ENCODE measurements at regions not wholly inside any gene's neighbourhood (a gene's known extent, or its start where the extent isn't known, plus 50 kb on each side); places are given as distances from the start of the nearest gene placed in this dataset.

DNA sequence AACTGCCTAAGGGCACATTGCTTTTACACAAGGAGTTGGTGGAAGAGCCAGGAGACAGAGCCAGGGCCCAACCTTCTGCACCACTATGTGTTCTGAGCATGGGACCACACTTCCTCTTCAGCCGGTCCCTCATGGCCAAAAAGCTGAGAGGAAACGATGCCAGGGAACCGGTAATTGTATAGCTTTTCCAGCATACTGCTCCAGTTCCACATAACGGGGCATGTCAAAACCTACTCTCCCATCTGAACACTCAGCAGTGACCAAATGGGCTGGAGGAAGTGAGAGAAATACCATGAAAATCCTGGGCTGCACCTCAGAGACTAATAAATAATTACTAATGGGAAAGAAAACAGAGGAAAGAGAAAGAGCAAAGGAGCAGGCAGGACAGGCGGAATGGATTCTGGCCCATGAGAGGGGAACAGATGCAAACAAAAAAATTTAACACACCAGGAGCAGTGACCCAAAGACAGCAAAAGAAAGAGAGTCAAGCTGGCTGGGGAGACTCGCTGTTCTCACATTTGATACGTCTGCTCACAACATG lies 52.0 kb upstream of the BMP2 start:
- in situ Hi-C loops (cut with MboI; ENCODE audit: low pct_unique_long_range_greater_than_20kb, low sequenced_read_pairs, unreplicated experiment) = no loop called here
- DNase-seq (ENCODE audit: low spot score) = no peak
- TF ChIP-seq, protein P1, sequence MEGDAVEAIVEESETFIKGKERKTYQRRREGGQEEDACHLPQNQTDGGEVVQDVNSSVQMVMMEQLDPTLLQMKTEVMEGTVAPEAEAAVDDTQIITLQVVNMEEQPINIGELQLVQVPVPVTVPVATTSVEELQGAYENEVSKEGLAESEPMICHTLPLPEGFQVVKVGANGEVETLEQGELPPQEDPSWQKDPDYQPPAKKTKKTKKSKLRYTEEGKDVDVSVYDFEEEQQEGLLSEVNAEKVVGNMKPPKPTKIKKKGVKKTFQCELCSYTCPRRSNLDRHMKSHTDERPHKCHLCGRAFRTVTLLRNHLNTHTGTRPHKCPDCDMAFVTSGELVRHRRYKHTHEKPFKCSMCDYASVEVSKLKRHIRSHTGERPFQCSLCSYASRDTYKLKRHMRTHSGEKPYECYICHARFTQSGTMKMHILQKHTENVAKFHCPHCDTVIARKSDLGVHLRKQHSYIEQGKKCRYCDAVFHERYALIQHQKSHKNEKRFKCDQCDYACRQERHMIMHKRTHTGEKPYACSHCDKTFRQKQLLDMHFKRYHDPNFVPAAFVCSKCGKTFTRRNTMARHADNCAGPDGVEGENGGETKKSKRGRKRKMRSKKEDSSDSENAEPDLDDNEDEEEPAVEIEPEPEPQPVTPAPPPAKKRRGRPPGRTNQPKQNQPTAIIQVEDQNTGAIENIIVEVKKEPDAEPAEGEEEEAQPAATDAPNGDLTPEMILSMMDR (IDR thresholded peaks at IDR 0.05; ENCODE audit: extremely low read depth, insufficient read depth, missing control alignments) = no peak

DNA sequence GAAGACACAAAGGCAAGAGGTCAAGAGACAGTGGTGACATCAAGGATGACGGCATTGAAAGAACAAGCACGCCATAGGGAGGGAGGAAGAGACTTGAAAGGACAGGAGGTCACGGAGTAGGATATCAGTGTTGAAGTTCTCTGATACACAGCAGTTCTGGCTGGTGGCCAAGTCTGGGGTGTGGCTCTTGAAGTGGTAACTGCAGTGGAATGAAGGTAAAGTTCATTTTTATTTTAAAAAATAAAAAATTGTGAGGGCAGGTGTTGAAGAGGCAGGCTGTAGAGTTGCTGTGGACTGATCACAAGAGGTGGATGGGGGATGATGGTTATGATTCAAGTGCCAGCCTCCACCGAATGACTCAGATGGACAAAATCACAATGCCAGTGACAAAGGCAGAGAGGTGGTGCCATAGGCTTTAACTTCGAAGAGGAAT lies 53.2 kb upstream of the BMP2 start:
- DNase-seq (ENCODE audit: low spot score) = no peak
- in situ Hi-C loops (cut with MboI; ENCODE audit: low pct_unique_long_range_greater_than_20kb, low sequenced_read_pairs, unreplicated experiment) = no loop called here
- TF ChIP-seq, protein P1 (IDR thresholded peaks at IDR 0.05; ENCODE audit: extremely low read depth, insufficient read depth, missing control alignments) = no peak

DNA sequence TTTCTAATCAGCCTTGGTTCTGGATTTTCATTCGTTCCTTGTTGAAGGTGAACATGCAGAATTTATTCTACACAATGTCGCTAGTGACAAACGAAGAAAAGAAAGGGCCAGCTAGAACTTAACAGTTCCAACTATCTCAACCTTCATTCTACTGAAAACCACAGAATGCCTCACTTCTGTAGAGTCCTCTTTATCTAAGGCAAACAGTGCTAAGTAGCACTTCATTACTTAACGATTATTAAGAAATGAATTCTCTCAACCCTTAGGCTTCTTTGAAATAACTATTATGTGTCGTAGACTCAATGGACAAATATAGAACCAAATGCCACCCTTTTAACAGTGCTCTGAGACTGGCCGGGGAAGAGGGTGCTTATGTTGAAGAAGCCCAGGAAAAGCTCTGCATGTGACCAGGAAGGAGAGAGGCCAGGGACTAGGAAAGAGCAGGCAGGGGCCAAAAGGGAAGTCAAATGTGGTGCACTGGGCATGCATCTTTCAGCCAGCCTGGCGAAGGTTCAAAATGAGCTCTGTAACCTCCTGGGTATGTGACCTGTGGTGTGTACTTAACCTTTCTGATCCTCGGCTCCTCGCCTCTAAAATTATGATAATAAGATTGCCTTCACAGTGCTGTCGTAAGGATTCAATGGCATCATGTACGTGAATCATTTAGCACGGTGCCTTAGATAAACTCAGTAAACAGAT lies 55.4 kb upstream of the BMP2 start:
- TF ChIP-seq, protein P1 (IDR thresholded peaks at IDR 0.05; ENCODE audit: extremely low read depth, insufficient read depth, missing control alignments) = no peak
- no peak for DNase-seq (ENCODE audit: low spot score)
- in situ Hi-C loops (cut with MboI; ENCODE audit: low pct_unique_long_range_greater_than_20kb, low sequenced_read_pairs, unreplicated experiment) = no loop called here

DNA sequence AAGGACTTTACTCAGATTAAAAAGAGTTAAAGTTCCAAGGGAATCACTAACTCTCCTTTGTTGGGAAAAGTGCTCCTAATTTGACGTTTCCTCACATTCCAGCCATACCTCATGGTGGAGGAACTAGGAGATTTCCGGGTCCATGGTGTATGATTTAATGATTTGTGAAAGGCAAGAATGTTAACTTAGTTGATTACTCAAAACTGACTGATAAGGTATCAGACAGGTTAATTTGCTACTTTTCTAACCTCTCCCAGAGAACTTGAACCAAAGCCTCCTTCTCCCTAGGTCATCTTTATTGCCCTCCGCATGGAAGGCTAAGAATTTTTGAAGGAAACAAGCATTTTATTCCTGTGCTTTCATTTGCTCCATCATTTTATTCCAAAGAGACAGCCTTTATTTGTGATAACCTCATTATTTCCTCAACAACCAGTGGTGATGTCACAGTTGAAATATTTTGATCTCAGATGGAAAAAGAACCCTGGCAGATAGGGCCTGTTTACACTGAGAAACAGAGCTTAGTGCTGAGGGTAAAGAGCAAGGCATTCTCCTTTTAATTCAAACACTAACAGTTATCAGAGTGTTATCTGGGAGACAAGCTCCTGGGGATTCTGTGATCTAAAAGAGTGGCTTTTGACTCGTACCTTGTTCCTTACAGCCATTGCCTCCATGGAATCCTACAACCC lies 57.4 kb upstream of the BMP2 start:
- no peak for DNase-seq (ENCODE audit: low spot score)
- TF ChIP-seq, protein P1 (IDR thresholded peaks at IDR 0.05; ENCODE audit: extremely low read depth, insufficient read depth, missing control alignments) = no peak
- in situ Hi-C loops (cut with MboI; ENCODE audit: low pct_unique_long_range_greater_than_20kb, low sequenced_read_pairs, unreplicated experiment) = no loop called here

DNA sequence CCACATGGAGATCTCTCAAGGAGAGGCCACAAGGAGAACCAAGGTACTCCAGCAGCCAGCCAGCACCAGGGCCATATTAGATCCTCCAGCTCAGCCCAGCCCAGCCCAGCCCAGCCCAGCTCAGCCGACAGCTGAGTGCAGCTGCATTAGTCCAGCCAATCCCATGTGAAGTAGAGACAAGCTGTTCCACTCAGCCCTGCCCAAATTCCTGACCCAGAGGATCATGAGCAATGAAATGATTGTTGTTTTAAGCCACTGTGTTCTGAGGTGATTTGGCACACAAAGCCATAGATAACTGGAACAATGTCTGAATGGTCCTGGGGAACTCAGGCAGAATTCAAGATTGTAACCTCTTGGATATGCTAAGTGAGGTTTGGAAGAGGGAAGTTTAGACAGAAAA lies 59.5 kb upstream of the BMP2 start:
- TF ChIP-seq, protein P1 (IDR thresholded peaks at IDR 0.05; ENCODE audit: extremely low read depth, insufficient read depth, missing control alignments) = no peak
- no peak for DNase-seq (ENCODE audit: low spot score)
- in situ Hi-C loops (cut with MboI; ENCODE audit: low pct_unique_long_range_greater_than_20kb, low sequenced_read_pairs, unreplicated experiment) = no loop called here

DNA sequence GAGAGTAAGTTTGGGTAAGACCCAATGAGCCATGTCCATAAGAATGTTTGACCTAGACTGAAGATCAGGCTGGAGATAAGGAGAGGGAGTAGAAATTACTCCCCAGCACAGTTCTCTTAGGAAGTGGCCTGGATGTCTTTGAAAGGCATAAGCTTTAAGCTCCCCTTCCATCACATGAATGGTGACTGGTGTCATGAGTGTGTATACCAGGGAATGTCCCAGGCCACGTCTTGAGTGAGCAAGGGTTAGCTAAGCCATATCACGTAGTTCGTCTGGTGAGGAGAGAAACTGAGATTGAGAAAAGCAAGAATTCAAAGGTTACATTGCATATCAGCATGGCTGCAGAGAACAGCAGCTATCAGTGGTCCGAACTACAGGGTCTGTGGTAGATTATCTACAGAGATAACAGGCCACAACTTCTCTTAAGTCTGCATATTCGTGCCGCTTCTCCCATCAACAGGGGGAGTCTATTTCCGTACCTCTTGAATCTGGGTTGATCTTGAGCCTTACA lies 60.1 kb upstream of the BMP2 start:
- in situ Hi-C loops (cut with MboI; ENCODE audit: low pct_unique_long_range_greater_than_20kb, low sequenced_read_pairs, unreplicated experiment) = no loop called here
- DNase-seq (ENCODE audit: low spot score) = no peak
- TF ChIP-seq, protein P1 (IDR thresholded peaks at IDR 0.05; ENCODE audit: extremely low read depth, insufficient read depth, missing control alignments) = no peak

Data from GM13977 (cell line).